OCI-LY3 (cell line): ENCODE measurements at regions not wholly inside any gene's neighbourhood (a gene's known extent, or its start where the extent isn't known, plus 50 kb on each side); places are given as distances from the start of the nearest gene placed in this dataset.
"Not testable (repeated sequence)": the region's sequence is repeated elsewhere in the genome, so short reads cannot be mapped to it uniquely, and the experiment has no call there.

Experiments
- H2AFZ ChIP-seq: fragments of 200-600, 300-600 bp; shearing (Covaris generic); 2 replicates; pipeline ENCODE4 v1.6.0; 2014; ENCODE audit warnings: antibody characterized with exemption, low read depth, low read length
- H3K27ac ChIP-seq: fragments of 200-600, 300-600 bp; sonication (generic); 2 replicates; pipeline ENCODE4 v1.5.1; 2014; ENCODE audit warnings: mild to moderate bottlenecking, low read length, moderate library complexity, mixed read lengths
- H3K27me3 ChIP-seq: fragments of 200-600, 300-600 bp; sonication (generic); 2 replicates; pipeline ENCODE4 v1.6.1; 2014; ENCODE audit warnings: low read depth, low read length, mixed read lengths
- H3K36me3 ChIP-seq: fragments of 200-600, 300-600 bp; sonication (generic); replicated peaks from 2 replicates; pipeline ENCODE3; 2014; ENCODE audit warnings: low read depth, low read length, mixed read lengths
- H3K4me1 ChIP-seq: fragments of 300-600, 200-600 bp; sonication (generic); 2 replicates; pipeline ENCODE4 v1.6.1; 2014; ENCODE audit warnings: low read length, mixed read lengths
- H3K4me2 ChIP-seq: fragments of 200-600, 300-600 bp; sonication (generic); 2 replicates; pipeline ENCODE4 v1.6.1; 2014; ENCODE audit warnings: low read length, mixed read lengths
- H3K4me3 ChIP-seq: fragments of 300-600, 200-600 bp; sonication (generic); 2 replicates; pipeline ENCODE4 v1.5.1; 2014; ENCODE audit warnings: antibody characterized with exemption, mild to moderate bottlenecking, low read length, moderate library complexity
- H3K79me2 ChIP-seq: fragments of 300-600, 200-600 bp; shearing (Covaris generic); 2 replicates; pipeline ENCODE4 v1.6.1; 2014; ENCODE audit warnings: mild to moderate bottlenecking, low read length, mixed read lengths
- H3K9ac ChIP-seq: fragments of 300-600, 200-600 bp; shearing (Covaris generic); 2 replicates; pipeline ENCODE4 v1.6.0; 2014; ENCODE audit warnings: mild to moderate bottlenecking, low read length, moderate library complexity
- H3K9me3 ChIP-seq: fragments of 200-600, 300-600 bp; shearing (Covaris generic); 2 replicates; pipeline ENCODE4 v1.6.1; 2014; ENCODE audit warnings: low read length, mixed read lengths; ENCODE audit not compliant: insufficient read depth
- H4K20me1 ChIP-seq: fragments of 200-600, 300-600 bp; sonication (generic); 2 replicates; pipeline ENCODE4 v1.6.1; 2016; ENCODE audit warnings: low read length, mixed read lengths; ENCODE audit not compliant: insufficient read depth
- EZH2phosphoT487 ChIP-seq: fragments of 200-600 bp; shearing (Covaris generic); IDR thresholded peaks from 2 replicates; pipeline ENCODE4 v1.6.1; 2018; ENCODE audit warnings: antibody characterized with exemption, mixed run types, low read depth
- TF ChIP-seq, protein P1 (sequence below): fragments of 200-600, 300-600 bp; sonication (generic); IDR thresholded peaks from 2 replicates; pipeline ENCODE4 v1.5.1; 2014; ENCODE audit warnings: antibody characterized with exemption, low read length, low read depth

DNA sequence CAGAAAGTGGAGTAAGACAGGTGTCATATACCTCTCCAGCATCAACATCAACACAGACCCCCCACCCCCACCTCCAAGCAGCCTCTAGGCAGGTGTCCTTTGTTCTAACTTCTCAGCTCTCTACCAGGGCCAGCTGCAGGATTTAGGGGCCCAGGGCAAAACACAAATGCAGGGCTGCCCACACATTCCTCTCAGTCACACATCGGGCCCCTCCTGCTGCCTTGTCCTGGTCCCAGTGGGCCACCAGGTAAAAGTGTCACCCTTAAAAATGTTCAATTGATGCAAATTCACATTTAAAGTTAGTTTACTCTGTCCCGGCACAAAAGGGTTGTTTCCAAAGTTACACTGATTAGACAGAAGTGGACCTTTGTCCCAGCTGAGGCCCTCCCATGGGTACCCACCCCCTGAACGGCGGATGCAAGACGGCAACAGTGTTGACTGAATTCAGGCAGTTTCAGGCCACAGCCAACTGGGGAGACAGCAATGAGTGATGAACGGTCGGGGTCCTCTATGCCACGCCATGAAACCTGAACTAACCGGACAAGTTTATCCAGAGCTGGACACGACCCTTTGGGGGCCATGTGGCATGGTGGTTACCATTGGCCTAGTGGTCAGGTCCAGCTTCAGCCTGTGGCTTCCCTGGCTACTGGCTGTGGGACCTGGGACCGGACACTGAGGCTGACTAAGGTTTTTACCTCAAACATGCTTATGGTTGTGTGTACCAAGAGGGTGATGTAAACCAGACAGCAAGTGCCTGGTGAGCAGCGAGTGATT, 52.2 kb upstream of the UNC93A start:
- Histone ChIP-seq H3K4me2 (no peak overlapping the region), H3K36me3 (no peaks in the 10 kb centered on the region), H3K4me1 (no peaks in the 10 kb centered on the region), H3K9me3 (no peaks in the 10 kb centered on the region), H3K27ac (no peak overlapping the region), H3K27me3 (no peaks in the 10 kb centered on the region), H3K9ac (no peak overlapping the region), H3K79me2 (no peaks in the 10 kb centered on the region), H4K20me1 (no peaks in the 10 kb centered on the region), H2AFZ (no peak overlapping the region), H3K4me3 (no peak overlapping the region)
- TF ChIP-seq, protein P1, sequence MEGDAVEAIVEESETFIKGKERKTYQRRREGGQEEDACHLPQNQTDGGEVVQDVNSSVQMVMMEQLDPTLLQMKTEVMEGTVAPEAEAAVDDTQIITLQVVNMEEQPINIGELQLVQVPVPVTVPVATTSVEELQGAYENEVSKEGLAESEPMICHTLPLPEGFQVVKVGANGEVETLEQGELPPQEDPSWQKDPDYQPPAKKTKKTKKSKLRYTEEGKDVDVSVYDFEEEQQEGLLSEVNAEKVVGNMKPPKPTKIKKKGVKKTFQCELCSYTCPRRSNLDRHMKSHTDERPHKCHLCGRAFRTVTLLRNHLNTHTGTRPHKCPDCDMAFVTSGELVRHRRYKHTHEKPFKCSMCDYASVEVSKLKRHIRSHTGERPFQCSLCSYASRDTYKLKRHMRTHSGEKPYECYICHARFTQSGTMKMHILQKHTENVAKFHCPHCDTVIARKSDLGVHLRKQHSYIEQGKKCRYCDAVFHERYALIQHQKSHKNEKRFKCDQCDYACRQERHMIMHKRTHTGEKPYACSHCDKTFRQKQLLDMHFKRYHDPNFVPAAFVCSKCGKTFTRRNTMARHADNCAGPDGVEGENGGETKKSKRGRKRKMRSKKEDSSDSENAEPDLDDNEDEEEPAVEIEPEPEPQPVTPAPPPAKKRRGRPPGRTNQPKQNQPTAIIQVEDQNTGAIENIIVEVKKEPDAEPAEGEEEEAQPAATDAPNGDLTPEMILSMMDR = no peak
- no peak for TF ChIP-seq EZH2phosphoT487

DNA sequence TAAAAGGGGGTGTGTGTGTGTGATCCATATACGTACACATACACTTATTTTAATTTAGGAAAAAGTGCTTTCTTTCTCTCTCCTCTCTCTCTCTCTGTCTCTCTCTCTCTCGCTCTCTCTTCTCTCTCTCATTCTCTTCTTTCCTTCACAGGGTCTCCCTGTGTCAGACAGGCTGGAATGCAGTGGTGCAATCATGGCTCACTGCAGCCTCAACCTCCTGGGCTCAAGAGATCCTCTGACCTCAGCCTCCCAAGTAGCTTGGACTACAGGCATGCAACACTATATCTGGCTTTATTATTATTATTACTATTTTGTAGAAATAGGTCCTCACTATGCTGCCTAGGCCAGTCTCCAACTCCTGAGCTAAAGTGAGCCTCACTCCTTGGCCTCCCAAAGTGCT, 51.6 kb upstream of the UNC93A start:
- not testable (repeated sequence) for H3K9ac ChIP-seq, H3K79me2 ChIP-seq, H3K4me3 ChIP-seq, H3K27ac ChIP-seq, H3K9me3 ChIP-seq, H3K36me3 ChIP-seq, H3K4me1 ChIP-seq, H4K20me1 ChIP-seq, H3K4me2 ChIP-seq, H3K27me3 ChIP-seq, H2AFZ ChIP-seq

DNA sequence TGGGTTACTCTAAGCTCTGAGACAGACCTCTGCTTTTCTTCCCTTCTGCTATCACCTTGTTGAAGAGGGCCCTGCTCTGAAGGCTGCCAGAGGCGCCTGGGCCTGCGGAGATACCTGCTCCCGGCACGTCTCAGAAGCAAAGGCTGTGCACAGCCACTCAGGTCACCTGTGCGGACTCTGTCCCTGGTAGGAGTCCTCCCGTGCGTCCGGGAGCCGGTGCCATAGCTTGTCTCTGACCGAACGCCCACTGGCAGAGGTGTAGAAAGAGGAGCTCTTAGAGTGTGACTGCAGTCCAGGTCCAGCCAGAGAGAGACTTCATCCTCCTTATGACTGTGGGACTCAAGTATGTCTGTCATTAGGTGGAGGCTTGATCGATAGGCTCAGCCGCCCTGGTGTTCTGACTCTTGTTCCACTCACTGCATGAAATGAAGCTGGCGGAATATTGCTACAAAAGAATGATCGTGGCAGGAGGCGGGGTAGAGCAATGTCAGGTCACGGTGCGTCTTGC, 51.0 kb upstream of the UNC93A start:
- H3K4me3 ChIP-seq = no peak overlapping the region
- H3K36me3 ChIP-seq = no peaks in the 10 kb centered on the region
- no peak overlapping the region for H3K27ac ChIP-seq
- TF ChIP-seq EZH2phosphoT487 = no peak
- TF ChIP-seq, protein P1 = no peak
- no peaks in the 10 kb centered on the region for H3K9me3 ChIP-seq
- no peaks in the 10 kb centered on the region for H4K20me1 ChIP-seq
- H2AFZ ChIP-seq = no peak overlapping the region
- H3K79me2 ChIP-seq = no peaks in the 10 kb centered on the region
- no peak overlapping the region for H3K9ac ChIP-seq
- peaks cover 9% of the 10 kb centered on the region; the same call in 1 of the 2 replicates for H3K27me3 ChIP-seq
- H3K4me2 ChIP-seq = no peak overlapping the region
- H3K4me1 ChIP-seq = no peaks in the 10 kb centered on the region
